ENCODE measurements at regions not wholly inside any gene's neighbourhood (a gene's known extent, or its start where the extent isn't known, plus 50 kb on each side); places are given as distances from the start of the nearest gene placed in this dataset.

- Histone ChIP-seq H3K36me3 (no peaks in the 10 kb centered on the region), H3K4me1 (no peaks in the 10 kb centered on the region), H3K9me3 (no peaks in the 10 kb centered on the region), H3K4me3 (no peak overlapping the region), H3K27ac (no peak overlapping the region), H3K27me3 (no peaks in the 10 kb centered on the region)
- TF ChIP-seq CTCF (IDR thresholded peaks at IDR 0.05) (peak; percentile 68 to 86 (median 84)), POLR2A (IDR thresholded peaks at IDR 0.05) (no peak)
- DNase-seq (no peak), ATAC-seq (peak; percentile 63 to 80 (median 70))
- intact Hi-C loops (cut with DNase I): no loop called here
- WGBS (ENCODE audit: insufficient coverage, low coverage, low lambda C conversion rate, missing lambda C conversion rate): 20% methylated on average over 2 of the region's 2 CpGs
Measured at GRCh38 chr4:103934178-103934789, 214.5 kb upstream of the TACR3 start.

- no peaks in the 10 kb centered on the region for H3K27me3 ChIP-seq
- no peak for ATAC-seq
- no peaks in the 10 kb centered on the region for H3K9me3 ChIP-seq
- DNase-seq: no peak
- H3K27ac ChIP-seq: no peak overlapping the region
- H3K36me3 ChIP-seq: no peaks in the 10 kb centered on the region
- no peaks in the 10 kb centered on the region for H3K4me1 ChIP-seq
- no peak for TF ChIP-seq POLR2A (IDR thresholded peaks at IDR 0.05)
- no peak for TF ChIP-seq CTCF (IDR thresholded peaks at IDR 0.05)
- 39% methylated on average over 2 of the region's 2 CpGs for WGBS (ENCODE audit: insufficient coverage, low coverage, low lambda C conversion rate, missing lambda C conversion rate)
- H3K4me3 ChIP-seq: no peak overlapping the region
- intact Hi-C loops (cut with DNase I): no loop called here
Measured at GRCh38 chr4:103928370-103928769, 208.6 kb upstream of the TACR3 start.

GRCh38 chr4:103923551-103923950 is 203.8 kb upstream of the TACR3 start:
- H3K27ac ChIP-seq: no peak overlapping the region
- 35% methylated on average over 2 of the region's 2 CpGs for WGBS (ENCODE audit: insufficient coverage, low coverage, low lambda C conversion rate, missing lambda C conversion rate)
- no peaks in the 10 kb centered on the region for H3K4me1 ChIP-seq
- no peak for ATAC-seq
- no peak overlapping the region for H3K4me3 ChIP-seq
- H3K27me3 ChIP-seq: no peaks in the 10 kb centered on the region
- intact Hi-C loops (cut with DNase I): no loop called here
- H3K36me3 ChIP-seq: no peaks in the 10 kb centered on the region
- H3K9me3 ChIP-seq: no peaks in the 10 kb centered on the region
- TF ChIP-seq POLR2A (IDR thresholded peaks at IDR 0.05) (no peak), CTCF (IDR thresholded peaks at IDR 0.05) (no peak)
- no peak for DNase-seq

- no peak for ATAC-seq
- Histone ChIP-seq H3K27me3 (no peaks in the 10 kb centered on the region), H3K27ac (no peak overlapping the region), H3K4me3 (no peak overlapping the region), H3K4me1 (no peaks in the 10 kb centered on the region), H3K9me3 (no peaks in the 10 kb centered on the region), H3K36me3 (no peaks in the 10 kb centered on the region)
- intact Hi-C loops (cut with DNase I): no loop called here
- DNase-seq: no peak
- WGBS (ENCODE audit: insufficient coverage, low coverage, low lambda C conversion rate, missing lambda C conversion rate): 56% methylated on average over 1 of the region's 1 CpG
- TF ChIP-seq CTCF (IDR thresholded peaks at IDR 0.05): no peak
- no peak for TF ChIP-seq POLR2A (IDR thresholded peaks at IDR 0.05)
Measured at GRCh38 chr4:103918214-103918613, 198.4 kb upstream of the TACR3 start.
